H1 (cell line): ENCODE measurements at regions not wholly inside any gene's neighbourhood (a gene's known extent, or its start where the extent isn't known, plus 50 kb on each side); places are given as distances from the start of the nearest gene placed in this dataset.

Experiments
- CTCF ChIP-seq, 3 experiments: IDR thresholded peaks; 1 replicate in 2 of 3; 2 replicates in 1 of 3; pipeline versions ENCODE4 v1.5.1 to v1.6.1; 2011; ENCODE audit warnings: low read length in 3 of 3, mild to moderate bottlenecking in 3 of 3, inconsistent platforms in 2 of 3, low read depth in 1 of 3, moderate library complexity in 1 of 3; ENCODE audit not compliant: insufficient read depth in 1 of 3; ENCODE audit errors: control extremely low read depth in 1 of 3
- EZH2 ChIP-seq: fragments of 200-600 bp; sonication (generic); IDR thresholded peaks from 2 replicates; pipeline ENCODE4 v1.7.1; 2012; ENCODE audit warnings: low read depth, mild to moderate bottlenecking, moderate library complexity, low read length, inconsistent platforms; ENCODE audit not compliant: severe bottlenecking
- JUN ChIP-seq: IDR thresholded peaks from 2 replicates; pipeline ENCODE4 v1.6.1; 2011; ENCODE audit warnings: low read depth, mild to moderate bottlenecking, improper control_type of control experiment, low read length
- POLR2A ChIP-seq, 2 experiments: IDR thresholded peaks; 1 replicate in 1 of 2; 2 replicates in 1 of 2; pipeline ENCODE4 v1.6.1; 2011; ENCODE audit warnings: low read depth in 2 of 2, low read length in 2 of 2, mild to moderate bottlenecking in 2 of 2; ENCODE audit errors: control extremely low read depth in 1 of 2

DNA sequence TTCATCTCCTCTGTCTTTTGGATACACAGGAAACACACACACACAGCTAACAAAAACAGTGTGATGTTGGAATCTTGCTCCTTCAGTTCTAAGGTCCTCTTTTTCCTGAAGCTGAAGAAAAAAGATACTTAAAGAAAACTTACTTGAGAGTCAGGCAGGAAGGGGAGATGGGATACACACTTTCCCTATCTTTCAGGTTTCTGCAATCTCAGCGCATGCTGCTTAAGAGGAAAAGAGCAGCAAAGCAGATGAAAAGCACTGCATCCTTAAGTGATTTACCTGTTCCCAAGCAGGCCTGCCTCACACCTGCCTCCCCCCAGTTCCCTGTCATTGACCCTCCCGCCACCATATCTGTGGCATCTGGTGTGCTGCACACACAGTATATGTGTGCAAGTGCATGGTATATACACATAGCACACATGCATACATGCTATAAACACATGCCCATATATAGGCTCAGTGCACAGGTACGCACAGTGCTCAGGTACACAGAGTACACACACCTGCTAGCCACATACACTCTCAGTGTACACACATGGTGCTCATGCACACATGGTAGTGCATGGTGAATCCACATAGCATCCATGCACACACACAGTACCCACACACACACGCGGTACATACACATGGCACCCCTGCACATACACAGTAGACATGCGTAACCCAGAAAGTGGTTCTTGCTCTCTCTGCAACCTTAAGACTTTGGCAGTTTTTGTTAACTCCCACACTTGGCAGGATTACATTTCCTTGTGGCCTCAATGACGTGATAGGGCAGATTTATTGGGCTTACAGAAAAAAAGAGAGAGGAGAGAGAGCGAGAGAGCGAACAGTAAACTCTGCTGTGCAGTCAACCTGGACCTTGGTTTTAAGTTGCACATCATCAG is 166.9 kb downstream of the TOMM20 start:
- TF ChIP-seq CTCF (IDR thresholded peaks at IDR 0.05; ENCODE audit: control extremely low read depth in 1 of 3, insufficient read depth in 1 of 3, low read depth in 1 of 3, low read length in 3 of 3) (no peak), POLR2A (IDR thresholded peaks at IDR 0.05; ENCODE audit: control extremely low read depth in 1 of 2, low read depth in 2 of 2, low read length in 2 of 2) (no peak), EZH2 (no peak), JUN (no peak)
